Stimulated activated CD4-positive, alpha-beta T cell treated with anti-CD3 and anti-CD28 coated beads, Interleukin-1b, Interleukin-23, amount 100 ng/mL, for 24 hours (primary cell): ENCODE measurements at regions not wholly inside any gene's neighbourhood (a gene's known extent, or its start where the extent isn't known, plus 50 kb on each side); places are given as distances from the start of the nearest gene placed in this dataset.

Experiments used
- DNase-seq, 4 experiments: peaks; one replicate each; pipeline ENCODE4 v3.0.0-alpha.2; 2020; ENCODE audit warnings: low read depth in 4 of 4, low spot score in 1 of 4

DNA sequence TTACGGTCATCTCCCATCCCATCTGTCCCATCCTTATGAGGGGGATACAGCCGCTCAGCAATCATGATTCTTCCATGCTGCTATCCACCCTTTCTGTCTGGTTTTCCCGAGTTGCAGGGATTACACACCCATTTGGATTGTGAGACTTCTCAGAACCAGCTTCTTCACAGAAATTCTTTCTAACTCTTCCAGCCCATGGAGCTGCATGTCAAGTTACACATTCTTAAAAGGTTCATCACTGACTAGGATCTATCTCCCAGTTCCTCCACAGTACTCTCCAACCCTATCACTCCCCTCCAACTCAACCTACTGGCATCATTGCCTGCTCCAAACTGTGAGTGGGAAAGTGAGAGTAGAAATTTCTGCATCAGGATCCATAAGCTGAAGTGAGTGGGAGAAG, 558.2 kb upstream of the TNP1 start:
- no peak for DNase-seq

GRCh38 chr2:217417536-217417935, 557.7 kb upstream of the TNP1 start:
- DNase-seq: no peak

- DNase-seq: no peak
These were observed 555.5 kb upstream of the TNP1 start for GRCh38 chr2:217415316-217415715.

GRCh38 chr2:217414429-217414828, 554.6 kb upstream of the TNP1 start:
- no peak for DNase-seq

DNA sequence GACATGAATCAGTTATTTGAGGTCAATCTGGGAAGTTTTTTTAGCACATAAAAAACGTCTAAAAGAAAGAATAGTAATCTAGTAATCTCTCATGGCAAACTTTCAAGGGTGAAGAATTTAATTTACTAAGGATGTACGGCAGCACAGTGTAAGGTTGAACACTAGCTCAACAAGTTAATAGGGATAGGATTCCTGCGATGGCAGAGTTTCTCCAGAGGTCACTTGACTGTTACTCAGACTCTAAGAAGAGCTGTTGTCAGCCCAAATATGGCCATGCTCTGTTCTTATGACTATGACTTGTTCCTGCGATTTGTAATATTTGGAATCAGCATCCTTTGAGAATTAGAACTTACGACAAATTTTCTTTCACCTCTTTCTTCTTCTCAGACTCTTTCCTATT, 553.3 kb upstream of the TNP1 start:
- no peak for DNase-seq

GRCh38 chr2:217412721-217413120, 552.9 kb upstream of the TNP1 start:
- DNase-seq: no peak

GRCh38 chr2:217412277-217412676, 552.4 kb upstream of the TNP1 start:
- DNase-seq: no peak

- DNase-seq: no peak
These were observed 550.8 kb upstream of the TNP1 start for GRCh38 chr2:217410681-217410960.

GRCh38 chr2:217409949-217410680, 550.3 kb upstream of the TNP1 start:
- DNase-seq: no peak

- DNase-seq: no peak
These were observed 547.5 kb upstream of the TNP1 start for GRCh38 chr2:217407362-217407761.

GRCh38 chr2:217404236-217404760, 544.4 kb upstream of the TNP1 start:
- DNase-seq: no peak

GRCh38 chr2:217402761-217403383, 543.0 kb upstream of the TNP1 start:
- no peak for DNase-seq

DNA sequence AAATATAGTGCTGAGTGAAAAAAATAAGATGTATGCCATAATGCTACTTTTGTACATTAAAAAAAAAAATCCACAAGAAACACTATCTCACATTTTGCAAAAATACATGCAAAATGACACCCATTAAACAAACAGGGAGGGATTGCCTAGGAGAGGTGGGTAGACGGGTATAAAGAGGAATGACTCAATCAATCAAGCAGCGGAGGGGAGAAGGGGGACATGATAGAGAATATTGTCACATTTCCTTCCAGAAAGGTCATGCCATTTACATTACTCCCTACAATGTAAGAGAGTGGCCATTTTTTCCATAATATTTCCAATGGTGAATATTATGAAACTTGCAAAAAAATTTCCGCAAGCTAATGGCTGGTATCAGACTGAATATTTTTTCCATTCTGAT, 542.3 kb upstream of the TNP1 start:
- no peak for DNase-seq

- no peak for DNase-seq
These were observed 539.4 kb upstream of the TNP1 start for GRCh38 chr2:217399291-217399690.

GRCh38 chr2:217398860-217399259, 539.0 kb upstream of the TNP1 start:
- no peak for DNase-seq

DNA sequence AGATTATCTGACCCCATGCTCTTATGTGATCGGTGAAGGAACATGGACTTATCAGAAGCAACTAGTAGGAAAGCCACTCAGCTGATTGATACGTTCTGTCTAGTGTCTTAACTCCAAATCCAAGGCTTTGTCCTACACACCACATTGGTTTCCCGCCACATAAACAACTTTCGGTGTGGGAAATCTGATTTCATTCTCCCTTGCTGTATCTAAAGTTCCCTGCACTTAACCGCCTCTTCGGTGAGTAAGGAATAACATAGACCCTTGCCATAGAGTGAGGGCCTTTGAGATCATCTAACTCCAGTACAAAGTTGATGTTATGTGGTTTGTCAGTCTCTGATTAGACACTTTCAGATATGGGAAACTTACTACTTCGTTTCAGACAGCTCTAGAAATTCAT, 538.2 kb upstream of the TNP1 start:
- DNase-seq: no peak

GRCh38 chr2:217396586-217396985, 536.7 kb upstream of the TNP1 start:
- no peak for DNase-seq

DNA sequence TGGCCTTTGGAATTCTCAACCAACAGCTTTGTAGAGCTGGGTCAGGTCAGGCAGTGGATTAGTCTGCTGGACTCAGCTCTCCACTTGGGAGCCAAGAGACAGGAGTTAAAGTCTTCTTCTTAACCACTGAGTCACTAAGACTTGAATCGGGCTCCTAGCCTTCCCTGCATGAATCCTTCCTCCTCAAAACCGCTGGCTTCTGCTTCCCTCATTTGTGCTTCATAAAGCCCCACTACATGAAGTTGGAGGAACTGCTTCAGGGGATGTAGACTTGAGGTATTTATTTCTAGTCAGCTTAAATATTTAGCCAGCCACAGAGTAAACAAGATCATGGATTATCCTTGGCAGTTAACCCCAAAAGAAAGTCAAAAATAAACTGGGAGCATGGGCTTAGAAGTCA, 536.3 kb upstream of the TNP1 start:
- DNase-seq: no peak

- DNase-seq: no peak
These were observed 534.9 kb upstream of the TNP1 start for GRCh38 chr2:217394510-217395351.

DNA sequence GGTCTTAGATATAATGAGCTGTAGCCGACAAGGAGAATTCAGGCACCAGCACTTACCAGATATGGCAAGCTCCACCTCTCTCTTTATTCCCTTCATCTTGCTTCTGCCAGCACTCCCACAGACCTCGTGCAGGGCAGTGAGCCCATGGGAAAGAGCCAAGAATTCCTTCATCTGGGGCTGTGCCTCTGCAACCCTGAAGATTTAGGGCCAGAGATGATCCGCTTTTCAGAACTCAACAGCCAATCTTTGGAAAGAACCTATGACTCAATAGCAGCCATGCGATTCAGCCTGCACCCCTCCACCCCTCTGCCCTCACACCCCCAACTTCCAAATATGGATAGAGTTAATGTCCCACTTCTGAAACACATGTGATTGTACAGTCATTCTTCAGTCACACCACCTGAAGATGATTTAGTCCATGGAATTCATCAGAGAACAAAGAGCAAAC, 533.7 kb upstream of the TNP1 start:
- no peak for DNase-seq

DNA sequence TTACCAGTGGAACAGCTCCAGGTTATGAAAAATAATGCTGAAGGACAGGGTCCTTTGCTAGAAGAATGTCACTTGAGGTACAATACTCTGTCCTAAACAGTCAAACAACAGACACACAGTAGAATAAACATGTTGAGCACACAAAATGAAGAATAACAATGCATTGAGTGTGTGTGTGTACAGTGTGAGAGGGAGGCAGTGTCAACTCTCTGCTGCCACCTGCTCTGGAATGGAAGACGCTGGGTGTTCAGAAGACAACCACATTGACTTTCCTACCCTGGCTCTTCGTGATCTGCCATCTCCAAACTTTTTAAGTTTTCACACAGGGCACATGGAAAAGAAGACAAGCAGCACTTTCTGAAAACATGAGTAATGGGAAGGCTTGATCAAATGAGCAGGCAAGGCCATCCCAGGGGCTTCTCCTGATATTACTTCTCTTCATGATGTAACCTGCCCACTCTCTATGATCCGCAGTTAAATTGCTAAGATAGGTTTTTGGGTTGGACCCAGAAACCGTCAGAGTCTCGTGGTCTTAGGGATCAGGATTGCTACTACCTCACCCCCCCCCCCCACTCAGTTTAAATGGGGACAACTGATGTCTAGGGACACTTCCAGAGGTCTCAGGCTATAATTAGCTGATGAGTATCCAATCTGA, 533.2 kb upstream of the TNP1 start:
- DNase-seq: no peak
